Natural killer cell (primary cell): ENCODE measurements at regions not wholly inside any gene's neighbourhood (a gene's known extent, or its start where the extent isn't known, plus 50 kb on each side); places are given as distances from the start of the nearest gene placed in this dataset.

ENCODE experiments used
- ATAC-seq, 3 donors: fragments of 150-1000 bp in 2 of 3; fragments of 200-7000 bp in 1 of 3; cut with Tn5 transposase; 1 replicate in 1 of 3; 2 replicates in 2 of 3; pipeline ENCODE4 v1.10.0; 2021; ENCODE audit warnings: mild to moderate bottlenecking in 2 of 3, moderate library complexity in 2 of 3
- DNase-seq, 2 donors: peaks; one replicate each; pipeline versions ENCODE4 v3.0.0 to v3.0.0-alpha.2; 2013 to 2021; ENCODE audit warnings: mixed read lengths in 1 of 2
- H3K27ac ChIP-seq: one replicate; pipeline ENCODE4 v1.5.1; 2013; ENCODE audit warnings: mild to moderate bottlenecking, low read length
- H3K27me3 ChIP-seq: one replicate; pipeline ENCODE4 v1.6.1; 2013; ENCODE audit warnings: low read length; ENCODE audit not compliant: control insufficient read depth, insufficient read depth
- H3K36me3 ChIP-seq: one replicate; pipeline ENCODE4 v1.6.1; 2013; ENCODE audit warnings: low read length; ENCODE audit not compliant: control insufficient read depth, insufficient read depth
- H3K4me1 ChIP-seq: one replicate; pipeline ENCODE4 v1.6.1; 2013; ENCODE audit warnings: low read length; ENCODE audit not compliant: control insufficient read depth, insufficient read depth
- H3K4me3 ChIP-seq: one replicate; pipeline ENCODE4 v1.5.1; 2013; ENCODE audit warnings: low read length
- H3K9me3 ChIP-seq: one replicate; pipeline ENCODE4 v1.6.1; 2013; ENCODE audit warnings: low read length; ENCODE audit not compliant: control insufficient read depth, insufficient read depth
- H3K27ac Mint-ChIP-seq, 2 donors: one replicate each; pipeline ENCODE4 v1.8.0; 2022; ENCODE audit warnings: mild to moderate bottlenecking in 2 of 2, mixed read lengths in 2 of 2, moderate library complexity in 1 of 2
- H3K27me3 Mint-ChIP-seq, 2 donors: one replicate each; pipeline ENCODE4 v1.8.0; 2022; ENCODE audit warnings: low read depth in 2 of 2, mixed read lengths in 2 of 2
- H3K36me3 Mint-ChIP-seq: one replicate; pipeline ENCODE4 v1.8.0; 2022; ENCODE audit warnings: mixed read lengths
- H3K4me1 Mint-ChIP-seq, 2 donors: one replicate each; pipeline ENCODE4 v1.8.0; 2022; ENCODE audit warnings: mixed read lengths in 2 of 2
- H3K4me3 Mint-ChIP-seq: one replicate; pipeline ENCODE4 v1.8.0; 2022; ENCODE audit warnings: mild to moderate bottlenecking, moderate library complexity, mixed read lengths
- H3K9me3 Mint-ChIP-seq, 2 donors: one replicate each; pipeline ENCODE4 v1.8.0; 2022; ENCODE audit warnings: mixed read lengths in 2 of 2
- WGBS: methylation state at CpG from one replicate; pipeline ENCODE4 v1.1.7; 2013; ENCODE audit warnings: missing lambda C conversion rate; ENCODE audit not compliant: insufficient coverage; 5-methylcytosine and 5-hydroxymethylcytosine counted together
- intact Hi-C: fragments of 100-400 bp; cut with micrococcal nuclease; formaldehyde crosslinking; loops from one replicate; pipeline ENCODE4 v1.14.2; 2022
- TF ChIP-seq, protein P1 (sequence below): fragments of 200-600 bp; IDR thresholded peaks from one replicate; pipeline ENCODE4 v1.8.0; 2022; ENCODE audit warnings: antibody characterized with exemption

DNA sequence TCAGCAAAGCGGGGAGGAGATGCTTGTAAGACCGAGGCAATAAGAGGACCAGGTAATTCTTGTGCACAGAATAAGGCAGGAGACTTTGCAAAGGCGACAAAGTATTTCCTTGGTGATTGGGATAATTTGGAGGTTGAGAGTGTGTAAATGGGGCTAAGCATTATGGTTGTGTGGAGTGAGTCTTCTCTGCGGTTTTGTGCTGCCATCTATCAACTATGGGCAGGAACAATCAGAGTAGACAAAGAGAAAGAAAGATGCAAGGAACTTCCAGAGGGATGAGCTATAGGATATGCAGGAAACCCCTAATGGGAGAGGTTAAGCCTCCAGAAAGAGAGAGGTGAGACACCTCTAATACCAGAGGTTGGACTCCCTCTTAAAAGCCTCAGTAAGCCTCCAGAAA lies 339.8 kb downstream of the PAPSS1 start:
- TF ChIP-seq, protein P1, sequence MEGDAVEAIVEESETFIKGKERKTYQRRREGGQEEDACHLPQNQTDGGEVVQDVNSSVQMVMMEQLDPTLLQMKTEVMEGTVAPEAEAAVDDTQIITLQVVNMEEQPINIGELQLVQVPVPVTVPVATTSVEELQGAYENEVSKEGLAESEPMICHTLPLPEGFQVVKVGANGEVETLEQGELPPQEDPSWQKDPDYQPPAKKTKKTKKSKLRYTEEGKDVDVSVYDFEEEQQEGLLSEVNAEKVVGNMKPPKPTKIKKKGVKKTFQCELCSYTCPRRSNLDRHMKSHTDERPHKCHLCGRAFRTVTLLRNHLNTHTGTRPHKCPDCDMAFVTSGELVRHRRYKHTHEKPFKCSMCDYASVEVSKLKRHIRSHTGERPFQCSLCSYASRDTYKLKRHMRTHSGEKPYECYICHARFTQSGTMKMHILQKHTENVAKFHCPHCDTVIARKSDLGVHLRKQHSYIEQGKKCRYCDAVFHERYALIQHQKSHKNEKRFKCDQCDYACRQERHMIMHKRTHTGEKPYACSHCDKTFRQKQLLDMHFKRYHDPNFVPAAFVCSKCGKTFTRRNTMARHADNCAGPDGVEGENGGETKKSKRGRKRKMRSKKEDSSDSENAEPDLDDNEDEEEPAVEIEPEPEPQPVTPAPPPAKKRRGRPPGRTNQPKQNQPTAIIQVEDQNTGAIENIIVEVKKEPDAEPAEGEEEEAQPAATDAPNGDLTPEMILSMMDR: no peak
- Mint-ChIP-seq H3K27me3 (no peaks in the 10 kb centered on the region), H3K9me3 (peaks cover 3 to 9% of the 10 kb centered on the region in 2 donors), H3K36me3 (no peaks in the 10 kb centered on the region), H3K4me3 (no peak overlapping the region), H3K4me1 (no peaks in the 10 kb centered on the region), H3K27ac (no peak overlapping the region)
- WGBS: 88% methylated on average over 4 of the region's 4 CpGs
- Histone ChIP-seq H3K9me3 (no peaks in the 10 kb centered on the region), H3K36me3 (no peaks in the 10 kb centered on the region), H3K4me3 (no peak overlapping the region), H3K27ac (no peak overlapping the region), H3K4me1 (no peaks in the 10 kb centered on the region), H3K27me3 (no peaks in the 10 kb centered on the region)
- intact Hi-C loops: no loop called here
- no peak for DNase-seq
- no peak for ATAC-seq

DNA sequence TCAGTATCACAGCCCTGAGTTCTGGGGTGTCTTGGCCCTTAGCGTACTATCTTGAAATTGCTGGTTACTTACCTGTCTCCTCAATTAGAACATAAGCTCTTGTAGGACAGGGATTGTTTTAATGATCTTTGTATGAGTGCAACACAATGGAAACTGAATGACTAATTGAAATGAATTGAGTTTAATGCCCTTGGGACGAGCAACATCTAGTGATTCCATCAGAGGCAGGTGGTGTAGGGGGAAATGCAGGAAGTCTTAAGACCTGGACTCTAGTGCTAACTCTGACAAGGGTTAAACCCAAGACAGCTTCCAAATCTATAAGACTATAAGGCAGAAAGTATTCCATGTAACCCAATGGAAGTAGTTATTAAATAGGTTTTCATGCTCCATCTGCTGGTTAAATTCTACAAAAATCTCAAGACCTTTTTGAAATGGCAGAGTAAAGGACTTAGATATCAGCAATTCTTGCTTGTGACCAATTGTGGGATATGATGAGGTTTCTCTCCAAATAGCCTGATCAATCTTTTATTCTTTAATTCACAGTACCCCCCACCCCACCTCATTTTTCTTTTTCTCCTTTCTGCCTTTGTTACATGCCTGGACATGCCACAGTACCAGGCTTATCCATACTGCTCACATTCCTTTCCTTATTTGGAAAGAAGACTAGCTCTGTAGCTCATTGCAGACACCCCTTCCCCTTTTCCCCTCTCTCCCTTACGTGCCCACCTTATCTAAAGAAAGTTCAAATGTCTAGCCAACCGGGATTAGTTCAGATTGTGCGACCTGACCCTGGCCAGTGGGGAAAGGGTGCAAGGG lies 340.8 kb downstream of the PAPSS1 start:
- Mint-ChIP-seq H3K9me3 (peaks cover 3 to 9% of the 10 kb centered on the region in 2 donors), H3K27me3 (no peaks in the 10 kb centered on the region), H3K27ac (no peak overlapping the region), H3K4me1 (no peaks in the 10 kb centered on the region), H3K36me3 (no peaks in the 10 kb centered on the region), H3K4me3 (no peak overlapping the region)
- H3K4me1 ChIP-seq: no peaks in the 10 kb centered on the region
- no peak for DNase-seq
- ATAC-seq: no peak
- H3K36me3 ChIP-seq: no peaks in the 10 kb centered on the region
- intact Hi-C loops: no loop called here
- TF ChIP-seq, protein P1: no peak
- H3K4me3 ChIP-seq: no peak overlapping the region
- no peaks in the 10 kb centered on the region for H3K27me3 ChIP-seq
- H3K9me3 ChIP-seq: no peaks in the 10 kb centered on the region
- no peak overlapping the region for H3K27ac ChIP-seq
- 78% methylated on average over 4 of the region's 5 CpGs for WGBS

DNA sequence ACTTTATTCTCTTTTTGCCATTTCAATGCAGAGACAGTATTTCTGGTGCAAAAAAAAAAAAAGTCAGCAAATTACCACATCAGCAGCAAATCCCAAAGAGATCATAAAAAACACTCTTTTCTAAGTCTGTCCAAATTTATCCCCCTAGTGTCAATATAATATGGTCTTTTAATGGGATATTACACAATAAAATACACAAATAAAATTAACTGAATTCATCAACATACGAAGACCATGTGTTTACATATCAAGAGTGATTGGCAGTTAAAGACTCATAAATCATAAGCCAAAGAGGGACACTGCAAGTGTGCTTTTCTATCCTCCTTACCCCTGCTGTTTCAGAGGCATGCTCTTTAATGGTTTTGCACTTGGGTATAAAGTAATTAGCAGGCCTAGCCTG lies 340.2 kb upstream of the DKK2 start:
- Mint-ChIP-seq H3K27me3 (no peaks in the 10 kb centered on the region), H3K27ac (no peak overlapping the region), H3K4me1 (no peaks in the 10 kb centered on the region), H3K4me3 (no peak overlapping the region), H3K36me3 (no peaks in the 10 kb centered on the region), H3K9me3 (peaks cover 5 to 11% of the 10 kb centered on the region in 2 donors)
- Histone ChIP-seq H3K4me1 (no peaks in the 10 kb centered on the region), H3K36me3 (no peaks in the 10 kb centered on the region), H3K9me3 (peaks cover 2% of the 10 kb centered on the region), H3K4me3 (no peak overlapping the region), H3K27ac (no peak overlapping the region), H3K27me3 (no peaks in the 10 kb centered on the region)
- no CpG with 5 or more reads among the region's 1 CpG for WGBS
- TF ChIP-seq, protein P1: no peak
- intact Hi-C loops: no loop called here
- ATAC-seq: no peak
- DNase-seq: no peak

DNA sequence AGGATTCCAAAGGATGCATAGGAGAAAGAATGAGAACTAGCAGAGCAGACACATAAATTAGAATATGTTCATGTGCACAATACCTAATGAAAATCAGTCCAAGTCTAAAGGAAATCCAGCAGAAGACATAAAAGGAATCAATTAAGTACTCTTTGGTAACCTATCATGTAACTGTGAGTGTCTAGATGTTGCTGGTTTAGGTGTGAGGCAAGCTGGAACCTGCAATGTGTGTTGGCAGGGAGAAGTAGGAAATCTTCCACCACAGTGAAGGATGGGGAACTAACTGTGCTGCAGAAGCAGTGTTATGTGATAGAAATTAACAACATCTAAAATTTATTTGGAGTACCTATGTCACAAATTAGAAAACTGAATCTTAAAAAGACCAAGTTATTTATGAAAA lies 330.8 kb upstream of the DKK2 start:
- H3K4me1 Mint-ChIP-seq: no peaks in the 10 kb centered on the region

More for the DNA sequence above, 330.8 kb upstream of the DKK2 start:
- Mint-ChIP-seq H3K27ac (no peak overlapping the region), H3K4me3 (no peak overlapping the region), H3K36me3 (no peaks in the 10 kb centered on the region), H3K9me3 (peaks cover 12 to 19% of the 10 kb centered on the region in 2 donors), H3K27me3 (no peaks in the 10 kb centered on the region)
- ATAC-seq (no peak), DNase-seq (no peak)
- Histone ChIP-seq H3K4me1 (no peaks in the 10 kb centered on the region), H3K9me3 (no peaks in the 10 kb centered on the region), H3K4me3 (no peak overlapping the region), H3K36me3 (no peaks in the 10 kb centered on the region), H3K27ac (no peak overlapping the region), H3K27me3 (no peaks in the 10 kb centered on the region)
- intact Hi-C loops: no loop called here
- TF ChIP-seq, protein P1: no peak
